OCI-M1 (cell line): ENCODE measurements at regions not wholly inside any gene's neighbourhood (a gene's known extent, or its start where the extent isn't known, plus 50 kb on each side); places are given as distances from the start of the nearest gene placed in this dataset.
"Not testable (repeated sequence)": the region's sequence is repeated elsewhere in the genome, so short reads cannot be mapped to it uniquely, and the experiment has no call there.

Experiments used
- DNase-seq: peaks from one replicate; lab custom pipeline; 2025; lab: John Stamatoyannopoulos, UW

GRCh38 chr4:110361921-110362320 lies 114.0 kb upstream of the ENPEP start:
- peak; percentile 88 for DNase-seq

GRCh38 chr4:110359076-110359475 lies 116.9 kb upstream of the ENPEP start:
- DNase-seq: no peak

GRCh38 chr4:110357521-110357920 lies 118.4 kb upstream of the ENPEP start:
- DNase-seq: no peak

GRCh38 chr4:110354460-110354859 lies 121.5 kb upstream of the ENPEP start:
- peak; percentile 8 for DNase-seq

GRCh38 chr4:110352670-110353442 lies 123.1 kb upstream of the ENPEP start:
- DNase-seq: peak; percentile 41

- no peak for DNase-seq
Measured at GRCh38 chr4:110348711-110349383, 127.1 kb upstream of the ENPEP start.

- no peak for DNase-seq
Measured at GRCh38 chr4:110347805-110348204, 128.2 kb upstream of the ENPEP start.

- peak; percentile 75 for DNase-seq
Measured at GRCh38 chr4:110344165-110344564, 131.8 kb upstream of the ENPEP start.

- no peak for DNase-seq
Measured at GRCh38 chr4:110343534-110343933, 132.4 kb upstream of the ENPEP start.

- DNase-seq: not testable (repeated sequence)
Measured at GRCh38 chr4:110341118-110341517, 134.8 kb upstream of the ENPEP start.

- no peak for DNase-seq
Measured at GRCh38 chr4:110335399-110335798, 137.0 kb upstream of the ELOVL6 start.

- DNase-seq: no peak
Measured at GRCh38 chr4:110332483-110332882, 134.1 kb upstream of the ELOVL6 start.

- DNase-seq: not testable (repeated sequence)
Measured at GRCh38 chr4:110326426-110326825, 128.0 kb upstream of the ELOVL6 start.

- DNase-seq: peak; percentile 93
Measured at GRCh38 chr4:110310795-110311194, 112.4 kb upstream of the ELOVL6 start.

- DNase-seq: no peak
Measured at GRCh38 chr4:110309675-110310074, 111.3 kb upstream of the ELOVL6 start.

GRCh38 chr4:110306303-110306702 lies 107.9 kb upstream of the ELOVL6 start:
- DNase-seq: no peak

- no peak for DNase-seq
Measured at GRCh38 chr4:110305455-110305854, 107.0 kb upstream of the ELOVL6 start.

GRCh38 chr4:110296892-110297291 lies 98.5 kb upstream of the ELOVL6 start:
- no peak for DNase-seq

GRCh38 chr4:110294165-110294564 lies 95.8 kb upstream of the ELOVL6 start:
- DNase-seq: no peak

- no peak for DNase-seq
Measured at GRCh38 chr4:110292994-110293744, 94.8 kb upstream of the ELOVL6 start.

GRCh38 chr4:110290511-110290910 lies 92.1 kb upstream of the ELOVL6 start:
- no peak for DNase-seq

GRCh38 chr4:110289601-110290100 lies 91.2 kb upstream of the ELOVL6 start:
- DNase-seq: no peak

GRCh38 chr4:110287130-110287529 lies 88.7 kb upstream of the ELOVL6 start:
- peak; percentile 51 for DNase-seq
